Activated CD4-positive, alpha-beta T cell treated with anti-CD3 and anti-CD28 coated beads, Interleukin-2, amount 10 ng/mL, durations not matched to agents 24 days and 14 days (primary cell): ENCODE measurements at regions not wholly inside any gene's neighbourhood (a gene's known extent, or its start where the extent isn't known, plus 50 kb on each side); places are given as distances from the start of the nearest gene placed in this dataset.
"Not testable (repeated sequence)": the region's sequence is repeated elsewhere in the genome, so short reads cannot be mapped to it uniquely, and the experiment has no call there.

Experiments used
- DNase-seq: peaks from one replicate; pipeline ENCODE4 v3.0.0; 2022
- H3K27ac Mint-ChIP-seq: one replicate; pipeline ENCODE4 v1.8.0; 2022; ENCODE audit warnings: mild to moderate bottlenecking, mixed read lengths
- H3K27me3 Mint-ChIP-seq: one replicate; pipeline ENCODE4 v1.8.0; 2022; ENCODE audit warnings: mixed read lengths
- H3K36me3 Mint-ChIP-seq: one replicate; pipeline ENCODE4 v1.8.0; 2022; ENCODE audit warnings: low read depth, mild to moderate bottlenecking, mixed read lengths
- H3K4me1 Mint-ChIP-seq: one replicate; pipeline ENCODE4 v1.8.0; 2021; ENCODE audit warnings: mixed read lengths
- H3K4me3 Mint-ChIP-seq: one replicate; pipeline ENCODE4 v1.8.0; 2022; ENCODE audit warnings: mild to moderate bottlenecking, moderate library complexity, mixed read lengths
- H3K9me3 Mint-ChIP-seq: one replicate; pipeline ENCODE4 v1.8.0; 2021; ENCODE audit warnings: mixed read lengths
- intact Hi-C: fragments of 100-400 bp; cut with micrococcal nuclease; formaldehyde crosslinking; loops from one replicate; pipeline ENCODE4 v1.15.1; 2023

GRCh38 chr5:74971947-74972460 is 80.4 kb downstream of the GCNT4 start:
- DNase-seq = no peak
- H3K4me3 Mint-ChIP-seq = no peak overlapping the region
- H3K36me3 Mint-ChIP-seq = peaks cover 6% of the 10 kb centered on the region
- H3K9me3 Mint-ChIP-seq = peaks cover 16% of the 10 kb centered on the region
- intact Hi-C loops = loop anchor here (5.0 to 10.0 kb wide), 2 partner anchors 35 to 73 kb away; no protein-coding TSS in a partner anchor
- peaks cover 17% of the 10 kb centered on the region for H3K4me1 Mint-ChIP-seq
- no peaks in the 10 kb centered on the region for H3K27me3 Mint-ChIP-seq
- no peak overlapping the region for H3K27ac Mint-ChIP-seq

- H3K27ac Mint-ChIP-seq = not testable (repeated sequence)
- intact Hi-C loops = loop anchor here (5.0 to 10.0 kb wide), 2 partner anchors 34 to 74 kb away; no protein-coding TSS in a partner anchor
These were observed 81.5 kb downstream of the GCNT4 start for GRCh38 chr5:74970891-74971290.

GRCh38 chr5:74969726-74970125 is 82.6 kb downstream of the GCNT4 start:
- DNase-seq = no peak
- Mint-ChIP-seq H3K27me3 (peaks cover 5% of the 10 kb centered on the region), H3K36me3 (peaks cover 1% of the 10 kb centered on the region), H3K4me1 (peaks cover 12% of the 10 kb centered on the region), H3K4me3 (no peak overlapping the region), H3K9me3 (peaks cover 5% of the 10 kb centered on the region), H3K27ac (no peak overlapping the region)
- intact Hi-C loops = loop anchor here (5.0 to 10.0 kb wide), 2 partner anchors 32 to 75 kb away; no protein-coding TSS in a partner anchor

More at GRCh38 chr5:74970891-74971290, 81.5 kb downstream of the GCNT4 start:
- not testable (repeated sequence) for H3K27me3 Mint-ChIP-seq, H3K4me3 Mint-ChIP-seq, H3K36me3 Mint-ChIP-seq, DNase-seq
- Mint-ChIP-seq H3K9me3 (peaks cover 12% of the 10 kb centered on the region), H3K4me1 (peaks cover 17% of the 10 kb centered on the region)

DNA sequence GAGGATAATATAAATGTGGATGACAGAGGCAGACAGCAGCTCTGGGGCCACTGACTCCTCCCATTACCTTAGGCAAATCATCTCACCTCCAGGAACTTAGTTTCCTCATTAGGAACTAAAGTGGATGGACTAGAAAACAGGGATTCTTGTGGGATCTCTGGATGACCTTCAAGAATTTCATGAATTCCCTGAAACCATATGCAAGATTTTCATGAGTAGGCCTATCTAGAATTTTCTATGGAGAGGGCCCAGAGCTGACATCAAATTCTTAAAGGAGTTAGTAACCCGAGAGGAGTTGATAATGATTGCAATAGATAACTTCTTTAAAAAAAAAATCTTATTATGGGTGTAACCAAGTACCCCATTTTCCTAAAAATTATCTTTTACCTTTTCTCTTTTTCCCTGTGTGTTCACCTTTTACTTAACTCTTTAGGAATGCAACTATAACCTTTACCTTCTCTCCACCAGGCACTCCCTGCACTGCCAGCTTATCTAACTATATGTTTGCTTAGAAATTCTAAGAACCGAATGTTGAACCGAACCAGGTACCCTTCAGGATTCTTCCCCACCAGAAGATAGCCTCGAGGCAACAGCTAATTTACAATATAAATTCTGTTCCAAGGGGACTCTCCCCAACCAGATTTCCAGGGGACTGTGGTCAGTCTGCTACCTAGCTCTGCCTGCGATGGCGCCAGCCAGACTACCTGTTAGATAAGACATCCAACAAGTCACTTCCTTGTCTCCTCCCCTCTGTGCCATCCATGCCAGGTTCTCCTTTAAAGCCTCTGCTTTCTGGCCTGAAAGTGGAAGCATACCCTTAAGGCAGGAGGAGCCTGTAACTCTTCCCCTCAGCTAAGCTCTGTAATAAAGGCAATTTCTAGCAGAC is 86.0 kb downstream of the GCNT4 start:
- Mint-ChIP-seq H3K36me3 (no peaks in the 10 kb centered on the region), H3K27ac (no peak overlapping the region)
- intact Hi-C loops = no loop called here

GRCh38 chr5:74963407-74963806 is 89.0 kb downstream of the GCNT4 start:
- Mint-ChIP-seq H3K27ac (no peak overlapping the region), H3K36me3 (no peaks in the 10 kb centered on the region), H3K27me3 (peaks cover 22% of the 10 kb centered on the region), H3K4me1 (no peaks in the 10 kb centered on the region), H3K4me3 (no peak overlapping the region), H3K9me3 (peaks cover 1% of the 10 kb centered on the region)
- no peak for DNase-seq
- intact Hi-C loops = no loop called here

More for the DNA sequence above, 86.0 kb downstream of the GCNT4 start:
- peaks cover 21% of the 10 kb centered on the region for H3K27me3 Mint-ChIP-seq
- no peak overlapping the region for H3K4me3 Mint-ChIP-seq
- no peaks in the 10 kb centered on the region for H3K4me1 Mint-ChIP-seq
- H3K9me3 Mint-ChIP-seq = peaks cover 5% of the 10 kb centered on the region
- no peak for DNase-seq

GRCh38 chr5:74957906-74958305 is 91.7 kb upstream of the FAM169A start:
- no peak overlapping the region for H3K27ac Mint-ChIP-seq
- intact Hi-C loops = no loop called here
- H3K9me3 Mint-ChIP-seq = peaks cover 5% of the 10 kb centered on the region
- no peaks in the 10 kb centered on the region for H3K4me1 Mint-ChIP-seq
- no peak overlapping the region for H3K4me3 Mint-ChIP-seq
- H3K27me3 Mint-ChIP-seq = peaks cover 6% of the 10 kb centered on the region
- DNase-seq = peak; percentile 14
- H3K36me3 Mint-ChIP-seq = no peaks in the 10 kb centered on the region

DNA sequence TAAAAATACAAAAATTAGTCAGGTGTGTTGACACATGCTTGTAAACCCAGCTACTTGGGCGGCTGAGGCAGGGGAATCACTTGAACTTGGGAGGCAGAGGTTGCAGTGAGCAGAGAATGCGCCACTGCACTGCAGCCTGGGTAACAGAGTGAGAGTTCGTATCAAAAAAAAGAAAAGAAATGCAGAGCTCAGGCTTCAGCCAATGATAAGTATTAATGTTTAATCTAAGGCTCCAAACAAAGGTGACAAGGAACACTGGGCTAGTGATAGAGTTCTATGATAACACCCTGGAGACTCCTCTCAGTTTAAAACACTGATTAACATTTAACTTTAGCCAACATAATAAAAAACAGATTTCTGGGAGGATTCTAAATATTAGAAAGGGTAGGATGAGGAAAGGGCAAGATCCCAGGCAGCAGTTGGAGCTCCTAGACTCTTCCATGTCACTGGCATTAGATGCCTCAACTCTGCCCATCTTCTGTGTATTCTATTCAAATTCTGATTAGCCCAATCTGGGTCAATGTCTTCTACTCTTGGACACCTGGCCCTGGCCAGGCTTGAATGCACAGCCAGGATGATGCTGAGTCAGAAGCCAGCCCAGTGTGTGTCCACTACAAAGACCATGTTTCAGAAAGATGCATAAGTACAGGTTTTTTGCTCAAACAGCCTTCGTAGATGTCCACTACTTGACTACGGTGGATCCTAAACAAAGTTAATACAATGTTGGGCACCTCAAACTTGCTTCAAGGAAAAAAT is 91.0 kb upstream of the FAM169A start:
- H3K27me3 Mint-ChIP-seq = peaks cover 5% of the 10 kb centered on the region
- H3K4me1 Mint-ChIP-seq = no peaks in the 10 kb centered on the region
- no peaks in the 10 kb centered on the region for H3K36me3 Mint-ChIP-seq
- no peak overlapping the region for H3K4me3 Mint-ChIP-seq
- intact Hi-C loops = no loop called here
- peaks cover 5% of the 10 kb centered on the region for H3K9me3 Mint-ChIP-seq
- DNase-seq = peak; percentile 34
- no peak overlapping the region for H3K27ac Mint-ChIP-seq

DNA sequence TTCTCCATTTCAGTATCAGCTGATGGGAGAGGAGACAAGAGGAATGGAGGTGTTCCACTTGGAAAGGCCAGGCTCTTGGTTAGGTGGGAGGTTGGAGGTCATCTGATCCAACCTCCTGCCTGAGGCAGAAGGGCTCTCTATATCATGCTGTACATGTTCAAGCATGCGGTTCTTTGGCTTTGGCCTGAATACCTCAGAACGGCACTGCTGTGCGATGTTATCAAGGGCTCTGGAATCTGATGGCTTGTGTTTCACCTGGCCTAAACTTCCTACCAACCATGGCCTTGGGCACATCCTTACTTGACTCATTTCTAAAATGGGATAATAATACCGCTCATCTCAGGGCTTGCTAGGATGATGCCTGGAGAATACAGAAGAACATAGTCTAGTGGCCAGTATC is 90.1 kb upstream of the FAM169A start:
- intact Hi-C loops = no loop called here
- Mint-ChIP-seq H3K27me3 (peaks cover 7% of the 10 kb centered on the region), H3K4me1 (no peaks in the 10 kb centered on the region), H3K27ac (no peak overlapping the region), H3K9me3 (peaks cover 5% of the 10 kb centered on the region), H3K36me3 (no peaks in the 10 kb centered on the region), H3K4me3 (no peak overlapping the region)
- DNase-seq = no peak

DNA sequence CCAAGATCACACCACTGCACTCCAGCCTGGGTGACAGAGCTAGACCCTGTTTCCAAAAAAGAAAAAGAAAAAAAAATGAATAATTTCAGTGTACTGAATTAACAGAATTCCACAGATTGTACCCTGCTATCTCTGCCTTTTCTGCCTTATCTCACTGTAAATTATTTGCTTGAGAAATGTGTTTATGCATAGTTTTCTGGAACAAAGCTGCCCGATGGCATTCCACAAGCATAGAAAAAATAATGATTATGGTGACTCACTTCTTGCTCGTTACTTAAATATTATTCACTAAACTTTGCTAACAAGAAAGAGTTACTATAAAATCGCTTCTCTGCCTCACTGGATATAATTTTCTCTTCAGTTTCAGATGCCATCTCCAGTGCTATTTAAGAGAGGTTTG is 88.7 kb upstream of the FAM169A start:
- Mint-ChIP-seq H3K4me3 (no peak overlapping the region), H3K36me3 (no peaks in the 10 kb centered on the region), H3K9me3 (peaks cover 5% of the 10 kb centered on the region), H3K27me3 (peaks cover 17% of the 10 kb centered on the region), H3K27ac (no peak overlapping the region), H3K4me1 (no peaks in the 10 kb centered on the region)
- DNase-seq = no peak
- intact Hi-C loops = no loop called here

DNA sequence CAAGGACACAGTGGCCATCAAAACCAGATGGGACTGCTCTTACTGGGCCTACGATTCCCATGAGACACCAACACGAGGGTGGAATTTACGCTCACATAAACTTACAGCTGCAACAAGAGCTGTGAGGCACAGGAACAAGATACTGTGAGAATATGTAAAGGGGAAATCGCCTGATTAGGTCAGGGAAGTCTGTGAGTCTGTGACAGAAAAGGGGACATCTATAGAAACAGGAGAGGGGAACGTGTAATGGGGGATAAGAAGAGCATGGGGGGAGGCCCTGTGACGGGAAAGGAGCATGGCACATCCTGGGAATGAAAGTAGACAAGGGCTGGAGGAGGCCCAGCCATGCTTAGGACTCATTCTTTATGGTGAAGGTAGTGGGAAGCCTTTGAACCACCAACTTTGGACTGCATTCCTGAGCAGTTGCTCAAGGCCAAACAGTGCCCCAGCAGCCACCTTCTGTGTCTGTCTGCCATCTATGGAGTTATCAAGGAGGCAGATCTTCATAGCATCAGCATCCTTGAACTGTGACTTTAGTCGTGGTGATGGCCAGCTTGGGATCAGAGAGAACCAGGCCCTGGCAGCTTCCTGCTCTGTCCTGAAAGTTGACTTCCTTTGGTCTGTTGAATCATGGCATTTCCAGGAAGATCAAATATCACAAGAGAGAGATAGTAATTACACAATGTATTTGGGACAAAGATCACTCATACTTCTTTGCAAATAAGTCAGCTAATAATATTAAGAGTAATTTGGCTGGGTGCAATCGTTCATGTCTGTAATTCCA is 87.9 kb upstream of the FAM169A start:
- no peaks in the 10 kb centered on the region for H3K36me3 Mint-ChIP-seq
- no peak overlapping the region for H3K4me3 Mint-ChIP-seq
- H3K27me3 Mint-ChIP-seq = peaks cover 19% of the 10 kb centered on the region
- no peak overlapping the region for H3K27ac Mint-ChIP-seq
- H3K9me3 Mint-ChIP-seq = peaks cover 5% of the 10 kb centered on the region
- no peak for DNase-seq
- intact Hi-C loops = no loop called here
- no peaks in the 10 kb centered on the region for H3K4me1 Mint-ChIP-seq

- Mint-ChIP-seq H3K9me3 (peaks cover 5% of the 10 kb centered on the region), H3K27me3 (peaks cover 19% of the 10 kb centered on the region), H3K36me3 (no peaks in the 10 kb centered on the region), H3K4me3 (no peak overlapping the region), H3K27ac (no peak overlapping the region), H3K4me1 (no peaks in the 10 kb centered on the region)
- no peak for DNase-seq
- intact Hi-C loops = no loop called here
These were observed 87.4 kb upstream of the FAM169A start for GRCh38 chr5:74953554-74953936.

DNA sequence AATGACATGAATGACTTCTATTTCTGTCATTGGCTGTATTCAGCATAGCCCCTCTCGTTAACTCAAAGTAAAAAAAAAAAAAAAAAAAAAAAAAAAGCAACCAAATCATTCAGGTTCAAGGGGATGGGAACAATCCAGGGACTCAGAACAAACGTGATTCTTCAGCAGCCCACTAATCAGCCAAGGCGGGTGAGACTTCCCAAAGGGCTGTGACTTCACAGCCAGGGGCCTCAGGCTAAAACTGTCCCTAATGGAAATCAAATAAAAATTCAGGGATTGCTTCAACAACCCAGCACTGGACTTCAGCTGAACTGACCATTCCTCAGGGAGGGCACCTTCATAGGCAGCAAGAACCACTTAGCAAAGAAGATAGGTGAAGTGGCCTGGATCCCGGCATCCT is 86.2 kb upstream of the FAM169A start:
- no peak for DNase-seq
- no peak overlapping the region for H3K27ac Mint-ChIP-seq
- H3K27me3 Mint-ChIP-seq = peaks cover 26% of the 10 kb centered on the region
- no peak overlapping the region for H3K4me3 Mint-ChIP-seq
- H3K36me3 Mint-ChIP-seq = no peaks in the 10 kb centered on the region
- H3K4me1 Mint-ChIP-seq = no peaks in the 10 kb centered on the region
- H3K9me3 Mint-ChIP-seq = peaks cover 5% of the 10 kb centered on the region
- intact Hi-C loops = no loop called here

- no peak overlapping the region for H3K4me3 Mint-ChIP-seq
- H3K9me3 Mint-ChIP-seq = peaks cover 5% of the 10 kb centered on the region
- H3K27me3 Mint-ChIP-seq = peaks cover 30% of the 10 kb centered on the region
- DNase-seq = no peak
- no peak overlapping the region for H3K27ac Mint-ChIP-seq
- intact Hi-C loops = no loop called here
- H3K4me1 Mint-ChIP-seq = no peaks in the 10 kb centered on the region
- no peaks in the 10 kb centered on the region for H3K36me3 Mint-ChIP-seq
These were observed 85.7 kb upstream of the FAM169A start for GRCh38 chr5:74951865-74952264.
